ENCODE measurements at regions not wholly inside any gene's neighbourhood (a gene's known extent, or its start where the extent isn't known, plus 50 kb on each side); places are given as distances from the start of the nearest gene placed in this dataset.

DNA sequence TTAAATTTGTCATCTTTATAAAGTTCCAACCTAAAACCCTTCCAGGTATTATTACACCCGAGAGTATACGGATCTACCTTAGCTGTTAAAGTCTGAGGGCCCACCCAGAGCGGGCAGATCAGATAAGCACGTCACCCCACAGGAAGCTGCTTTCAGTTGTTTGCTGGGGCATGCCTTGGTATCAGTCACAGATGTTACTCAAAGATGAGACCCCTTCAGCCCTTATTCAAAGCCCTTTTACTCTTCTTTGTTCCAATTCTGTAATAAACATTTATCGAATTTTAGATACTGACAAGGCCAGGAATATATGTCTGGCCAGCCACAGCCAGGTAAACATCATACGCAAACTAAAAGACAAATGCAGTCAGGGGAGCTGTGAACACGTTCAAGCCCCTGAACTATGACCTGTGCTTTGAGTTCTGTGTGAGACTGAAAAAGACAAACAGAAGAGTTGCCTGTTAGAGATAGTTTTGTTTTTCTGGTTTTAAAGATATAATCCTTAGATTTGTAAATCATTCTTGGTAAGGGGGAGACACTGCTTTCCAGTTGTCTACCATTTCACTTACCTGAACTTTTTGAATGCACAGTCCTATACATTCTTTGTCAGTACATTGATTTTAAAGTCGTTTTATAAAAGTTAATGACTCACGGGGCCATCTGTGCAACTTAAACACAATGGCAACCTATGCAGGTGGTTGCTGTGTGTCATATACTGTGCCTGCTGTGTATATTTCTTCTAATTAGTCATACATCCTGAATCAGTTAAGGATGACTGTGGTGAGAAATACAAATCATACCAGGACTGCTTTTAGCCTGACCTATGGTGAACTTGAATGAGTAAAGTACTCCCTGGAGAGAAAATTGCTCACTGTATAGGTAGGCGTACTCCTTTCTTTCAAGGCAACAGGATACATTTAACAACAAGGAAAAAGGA is 100.5 kb upstream of the ITPRID2 start:
- ChIA-PET POLR2A (no interaction called here), CTCF (no interaction called here)
- no peaks in the 10 kb centered on the region for H3K9me3 ChIP-seq
- DNase-seq = no peak
- peak overlapping the region; percentile 38; the same call in 1 of the 2 replicates for H3K9ac ChIP-seq
- H3K9me2 ChIP-seq = no peaks in the 10 kb centered on the region
- H3K4me1 ChIP-seq (ENCODE audit: control insufficient read depth in 1 of 2, insufficient read depth in 2 of 2, low read depth in 1 of 2, low read length in 1 of 2) = peaks cover 0 to 32% of the 10 kb centered on the region in 2 experiments; a peak in 2 of 4 replicates
- no peak overlapping the region for H3K4me3 ChIP-seq (ENCODE audit: low read depth in 2 of 2, low read length in 1 of 2)
- no peaks in the 10 kb centered on the region for H3K27me3 ChIP-seq (ENCODE audit: insufficient read depth)
- H3F3A ChIP-seq (replicated peaks; ENCODE audit: insufficient read depth) = peaks cover 25% of the 10 kb centered on the region
- 0 out of 2 replicates have a peak overlapping the region, but pooled peaks have one; percentile 3 for H3K4me2 ChIP-seq
- 50% methylated on average over 10 of the region's 10 CpGs for WGBS (ENCODE audit: low lambda C conversion rate)
- H3K79me2 ChIP-seq (ENCODE audit: insufficient read depth) = no peaks in the 10 kb centered on the region
- H2AFZ ChIP-seq (ENCODE audit: low read depth) = no peak overlapping the region
- H3K27ac ChIP-seq (ENCODE audit: low read depth in 2 of 2, low read length in 1 of 2) = peak overlapping the region; percentile 5 to 84; a peak in 3 of 4 replicates
- no peaks in the 10 kb centered on the region for H3K36me3 ChIP-seq (replicated peaks in 1 of 2; ENCODE audit: control insufficient read depth in 1 of 2, insufficient read depth in 2 of 2, low read length in 1 of 2)
- H4K20me1 ChIP-seq (ENCODE audit: insufficient read depth) = no peaks in the 10 kb centered on the region
- TF ChIP-seq, protein P1, sequence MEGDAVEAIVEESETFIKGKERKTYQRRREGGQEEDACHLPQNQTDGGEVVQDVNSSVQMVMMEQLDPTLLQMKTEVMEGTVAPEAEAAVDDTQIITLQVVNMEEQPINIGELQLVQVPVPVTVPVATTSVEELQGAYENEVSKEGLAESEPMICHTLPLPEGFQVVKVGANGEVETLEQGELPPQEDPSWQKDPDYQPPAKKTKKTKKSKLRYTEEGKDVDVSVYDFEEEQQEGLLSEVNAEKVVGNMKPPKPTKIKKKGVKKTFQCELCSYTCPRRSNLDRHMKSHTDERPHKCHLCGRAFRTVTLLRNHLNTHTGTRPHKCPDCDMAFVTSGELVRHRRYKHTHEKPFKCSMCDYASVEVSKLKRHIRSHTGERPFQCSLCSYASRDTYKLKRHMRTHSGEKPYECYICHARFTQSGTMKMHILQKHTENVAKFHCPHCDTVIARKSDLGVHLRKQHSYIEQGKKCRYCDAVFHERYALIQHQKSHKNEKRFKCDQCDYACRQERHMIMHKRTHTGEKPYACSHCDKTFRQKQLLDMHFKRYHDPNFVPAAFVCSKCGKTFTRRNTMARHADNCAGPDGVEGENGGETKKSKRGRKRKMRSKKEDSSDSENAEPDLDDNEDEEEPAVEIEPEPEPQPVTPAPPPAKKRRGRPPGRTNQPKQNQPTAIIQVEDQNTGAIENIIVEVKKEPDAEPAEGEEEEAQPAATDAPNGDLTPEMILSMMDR (IDR thresholded peaks at IDR 0.05) = no peak
- TF ChIP-seq, protein P2, sequence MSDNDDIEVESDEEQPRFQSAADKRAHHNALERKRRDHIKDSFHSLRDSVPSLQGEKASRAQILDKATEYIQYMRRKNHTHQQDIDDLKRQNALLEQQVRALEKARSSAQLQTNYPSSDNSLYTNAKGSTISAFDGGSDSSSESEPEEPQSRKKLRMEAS (IDR thresholded peaks at IDR 0.05; ENCODE audit: low read depth) = no peak; the same call in 1 of the 2 replicates
- no peak for TF ChIP-seq RAD21 (IDR thresholded peaks at IDR 0.05; ENCODE audit: low read length)
- TF ChIP-seq, protein P3, sequence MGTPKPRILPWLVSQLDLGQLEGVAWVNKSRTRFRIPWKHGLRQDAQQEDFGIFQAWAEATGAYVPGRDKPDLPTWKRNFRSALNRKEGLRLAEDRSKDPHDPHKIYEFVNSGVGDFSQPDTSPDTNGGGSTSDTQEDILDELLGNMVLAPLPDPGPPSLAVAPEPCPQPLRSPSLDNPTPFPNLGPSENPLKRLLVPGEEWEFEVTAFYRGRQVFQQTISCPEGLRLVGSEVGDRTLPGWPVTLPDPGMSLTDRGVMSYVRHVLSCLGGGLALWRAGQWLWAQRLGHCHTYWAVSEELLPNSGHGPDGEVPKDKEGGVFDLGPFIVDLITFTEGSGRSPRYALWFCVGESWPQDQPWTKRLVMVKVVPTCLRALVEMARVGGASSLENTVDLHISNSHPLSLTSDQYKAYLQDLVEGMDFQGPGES (IDR thresholded peaks at IDR 0.05; ENCODE audit: low read depth, low read length) = no peak
- no peak for TF ChIP-seq NRF1 (IDR thresholded peaks at IDR 0.05; ENCODE audit: low read depth, low read length)
- TF ChIP-seq, protein P4, sequence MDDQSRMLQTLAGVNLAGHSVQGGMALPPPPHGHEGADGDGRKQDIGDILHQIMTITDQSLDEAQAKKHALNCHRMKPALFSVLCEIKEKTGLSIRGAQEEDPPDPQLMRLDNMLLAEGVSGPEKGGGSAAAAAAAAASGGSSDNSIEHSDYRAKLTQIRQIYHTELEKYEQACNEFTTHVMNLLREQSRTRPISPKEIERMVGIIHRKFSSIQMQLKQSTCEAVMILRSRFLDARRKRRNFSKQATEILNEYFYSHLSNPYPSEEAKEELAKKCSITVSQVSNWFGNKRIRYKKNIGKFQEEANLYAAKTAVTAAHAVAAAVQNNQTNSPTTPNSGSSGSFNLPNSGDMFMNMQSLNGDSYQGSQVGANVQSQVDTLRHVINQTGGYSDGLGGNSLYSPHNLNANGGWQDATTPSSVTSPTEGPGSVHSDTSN (IDR thresholded peaks at IDR 0.05) = peak; percentile 93
- no peak for TF ChIP-seq FOXJ3 (CRISPR knock-in tag; IDR thresholded peaks at IDR 0.05)
- TF ChIP-seq EZH2phosphoT487 (IDR thresholded peaks at IDR 0.05; ENCODE audit: borderline replicate concordance, low read depth) = no peak
- TF ChIP-seq TCF12 (IDR thresholded peaks at IDR 0.05) = peak; percentile 99
- TF ChIP-seq POLR2AphosphoS5 (IDR thresholded peaks at IDR 0.05; ENCODE audit: low read depth, low read length) = peak; percentile 88; the same call in 1 of the 2 replicates
- 0 out of 2 replicates have a peak, but pooled peaks have one; percentile 28 for TF ChIP-seq GABPA (IDR thresholded peaks at IDR 0.05; ENCODE audit: low read depth)
- TF ChIP-seq MXI1 (IDR thresholded peaks at IDR 0.05; ENCODE audit: low read depth, low read length) = no peak
- peak; percentile 95 for TF ChIP-seq TEAD4 (IDR thresholded peaks at IDR 0.05; ENCODE audit: borderline replicate concordance, insufficient read depth)
- TF ChIP-seq SIN3A (IDR thresholded peaks at IDR 0.05; ENCODE audit: borderline replicate concordance, low read depth, low read length) = no peak
- TF ChIP-seq, protein P5, sequence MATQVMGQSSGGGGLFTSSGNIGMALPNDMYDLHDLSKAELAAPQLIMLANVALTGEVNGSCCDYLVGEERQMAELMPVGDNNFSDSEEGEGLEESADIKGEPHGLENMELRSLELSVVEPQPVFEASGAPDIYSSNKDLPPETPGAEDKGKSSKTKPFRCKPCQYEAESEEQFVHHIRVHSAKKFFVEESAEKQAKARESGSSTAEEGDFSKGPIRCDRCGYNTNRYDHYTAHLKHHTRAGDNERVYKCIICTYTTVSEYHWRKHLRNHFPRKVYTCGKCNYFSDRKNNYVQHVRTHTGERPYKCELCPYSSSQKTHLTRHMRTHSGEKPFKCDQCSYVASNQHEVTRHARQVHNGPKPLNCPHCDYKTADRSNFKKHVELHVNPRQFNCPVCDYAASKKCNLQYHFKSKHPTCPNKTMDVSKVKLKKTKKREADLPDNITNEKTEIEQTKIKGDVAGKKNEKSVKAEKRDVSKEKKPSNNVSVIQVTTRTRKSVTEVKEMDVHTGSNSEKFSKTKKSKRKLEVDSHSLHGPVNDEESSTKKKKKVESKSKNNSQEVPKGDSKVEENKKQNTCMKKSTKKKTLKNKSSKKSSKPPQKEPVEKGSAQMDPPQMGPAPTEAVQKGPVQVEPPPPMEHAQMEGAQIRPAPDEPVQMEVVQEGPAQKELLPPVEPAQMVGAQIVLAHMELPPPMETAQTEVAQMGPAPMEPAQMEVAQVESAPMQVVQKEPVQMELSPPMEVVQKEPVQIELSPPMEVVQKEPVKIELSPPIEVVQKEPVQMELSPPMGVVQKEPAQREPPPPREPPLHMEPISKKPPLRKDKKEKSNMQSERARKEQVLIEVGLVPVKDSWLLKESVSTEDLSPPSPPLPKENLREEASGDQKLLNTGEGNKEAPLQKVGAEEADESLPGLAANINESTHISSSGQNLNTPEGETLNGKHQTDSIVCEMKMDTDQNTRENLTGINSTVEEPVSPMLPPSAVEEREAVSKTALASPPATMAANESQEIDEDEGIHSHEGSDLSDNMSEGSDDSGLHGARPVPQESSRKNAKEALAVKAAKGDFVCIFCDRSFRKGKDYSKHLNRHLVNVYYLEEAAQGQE (IDR thresholded peaks at IDR 0.05; ENCODE audit: low read depth, low read length) = no peak
- no peak for TF ChIP-seq RFX5 (IDR thresholded peaks at IDR 0.05; ENCODE audit: low read length)
- peak in 1 of 2 experiments; percentile 99; a peak in 3 of 4 replicates for TF ChIP-seq EP300 (IDR thresholded peaks at IDR 0.05; ENCODE audit: borderline replicate concordance in 1 of 2, low read depth in 1 of 2, low read length in 1 of 2)
- TF ChIP-seq, protein P6, sequence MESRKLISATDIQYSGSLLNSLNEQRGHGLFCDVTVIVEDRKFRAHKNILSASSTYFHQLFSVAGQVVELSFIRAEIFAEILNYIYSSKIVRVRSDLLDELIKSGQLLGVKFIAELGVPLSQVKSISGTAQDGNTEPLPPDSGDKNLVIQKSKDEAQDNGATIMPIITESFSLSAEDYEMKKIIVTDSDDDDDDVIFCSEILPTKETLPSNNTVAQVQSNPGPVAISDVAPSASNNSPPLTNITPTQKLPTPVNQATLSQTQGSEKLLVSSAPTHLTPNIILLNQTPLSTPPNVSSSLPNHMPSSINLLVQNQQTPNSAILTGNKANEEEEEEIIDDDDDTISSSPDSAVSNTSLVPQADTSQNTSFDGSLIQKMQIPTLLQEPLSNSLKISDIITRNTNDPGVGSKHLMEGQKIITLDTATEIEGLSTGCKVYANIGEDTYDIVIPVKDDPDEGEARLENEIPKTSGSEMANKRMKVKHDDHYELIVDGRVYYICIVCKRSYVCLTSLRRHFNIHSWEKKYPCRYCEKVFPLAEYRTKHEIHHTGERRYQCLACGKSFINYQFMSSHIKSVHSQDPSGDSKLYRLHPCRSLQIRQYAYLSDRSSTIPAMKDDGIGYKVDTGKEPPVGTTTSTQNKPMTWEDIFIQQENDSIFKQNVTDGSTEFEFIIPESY (IDR thresholded peaks at IDR 0.05; ENCODE audit: borderline replicate concordance, low read depth) = 0 out of 2 replicates have a peak, but pooled peaks have one; percentile 31
- TF ChIP-seq TAF1 (IDR thresholded peaks at IDR 0.05; ENCODE audit: borderline replicate concordance, low read depth, low read length) = no peak
- TF ChIP-seq, protein P7, sequence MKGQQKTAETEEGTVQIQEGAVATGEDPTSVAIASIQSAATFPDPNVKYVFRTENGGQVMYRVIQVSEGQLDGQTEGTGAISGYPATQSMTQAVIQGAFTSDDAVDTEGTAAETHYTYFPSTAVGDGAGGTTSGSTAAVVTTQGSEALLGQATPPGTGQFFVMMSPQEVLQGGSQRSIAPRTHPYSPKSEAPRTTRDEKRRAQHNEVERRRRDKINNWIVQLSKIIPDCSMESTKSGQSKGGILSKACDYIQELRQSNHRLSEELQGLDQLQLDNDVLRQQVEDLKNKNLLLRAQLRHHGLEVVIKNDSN (IDR thresholded peaks at IDR 0.05; ENCODE audit: borderline replicate concordance, low read depth) = no peak

Measured in SK-N-SH (cell line).